ENCODE measurements at regions not wholly inside any gene's neighbourhood (a gene's known extent, or its start where the extent isn't known, plus 50 kb on each side); places are given as distances from the start of the nearest gene placed in this dataset.
"Not testable (repeated sequence)": the region's sequence is repeated elsewhere in the genome, so short reads cannot be mapped to it uniquely, and the experiment has no call there.

DNA sequence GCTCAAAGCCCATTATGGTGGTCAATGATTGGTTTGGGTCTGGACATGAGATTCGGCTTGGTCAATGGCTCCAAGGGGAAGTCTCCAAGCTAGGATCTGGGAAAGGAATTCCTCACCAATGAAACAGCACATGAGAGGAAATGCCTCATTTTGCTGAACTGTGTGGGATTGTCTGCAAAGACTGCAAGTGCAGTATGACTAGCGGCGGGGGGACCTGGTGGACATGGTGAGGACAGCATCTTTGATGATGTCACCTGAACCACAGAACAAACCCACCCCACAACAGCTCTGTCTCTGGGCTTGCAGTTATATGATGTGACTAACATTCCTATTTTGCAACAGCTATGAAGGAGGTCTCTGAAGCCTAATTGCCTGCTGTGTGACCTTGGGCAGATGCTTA lies 50.6 kb upstream of the NKD1 start:
- no peak overlapping the region for H3K27ac Mint-ChIP-seq
- peaks cover 2% of the 10 kb centered on the region for H3K9me3 Mint-ChIP-seq (ENCODE audit: low read depth)
- ATAC-seq (no peak), DNase-seq (no peak)
- H3K4me3 Mint-ChIP-seq: no peak overlapping the region
- no peaks in the 10 kb centered on the region for H3K36me3 Mint-ChIP-seq
- CTCF ChIA-PET: no interaction called here
- H3K4me1 Mint-ChIP-seq: no peaks in the 10 kb centered on the region
- H3K27me3 Mint-ChIP-seq: peaks cover 3% of the 10 kb centered on the region

DNA sequence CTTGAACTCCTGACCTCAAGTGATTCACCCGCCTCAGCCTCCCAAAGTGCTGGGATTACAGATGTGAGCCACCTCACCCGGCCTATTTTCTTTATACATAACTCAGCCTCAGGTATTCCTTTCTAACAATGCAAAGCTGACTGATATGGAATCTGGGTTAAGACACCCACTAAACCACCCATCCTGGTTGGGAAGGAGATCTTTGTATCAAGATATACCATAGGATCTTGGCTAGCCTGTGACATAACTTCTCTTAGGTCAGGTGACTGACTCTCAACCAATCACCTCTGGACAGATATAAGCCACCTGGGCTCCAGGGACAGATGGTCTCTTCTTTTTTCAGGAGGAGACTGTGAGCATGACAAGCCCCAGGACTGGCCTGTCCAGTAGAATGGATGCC lies 51.2 kb upstream of the NKD1 start:
- Mint-ChIP-seq H3K27me3 (peaks cover 3% of the 10 kb centered on the region), H3K4me1 (no peaks in the 10 kb centered on the region), H3K9me3 (ENCODE audit: low read depth) (peaks cover 2% of the 10 kb centered on the region), H3K36me3 (no peaks in the 10 kb centered on the region), H3K27ac (no peak overlapping the region), H3K4me3 (no peak overlapping the region)
- CTCF ChIA-PET: no interaction called here
- ATAC-seq (no peak), DNase-seq (no peak)

DNA sequence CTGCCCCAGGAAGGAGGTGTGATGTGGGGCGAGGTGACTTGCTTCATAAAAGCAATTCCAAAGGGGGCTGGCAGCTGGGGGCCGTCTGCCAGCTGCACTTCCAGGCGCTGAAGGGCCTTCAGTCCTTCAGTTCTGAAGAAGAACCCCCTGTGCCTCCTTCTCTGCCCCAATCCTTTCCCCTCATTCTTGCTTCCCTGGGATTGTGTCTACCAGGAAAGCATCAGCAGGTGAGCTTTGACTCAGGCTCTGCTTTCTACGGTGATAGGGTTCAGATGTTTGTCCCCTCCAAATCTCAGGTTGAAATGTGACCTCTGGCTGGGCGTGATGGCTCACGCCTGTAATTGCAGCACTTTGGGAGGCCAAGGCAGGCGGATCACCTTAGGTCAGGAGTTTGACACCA lies 52.5 kb upstream of the NKD1 start:
- Mint-ChIP-seq H3K4me1 (no peaks in the 10 kb centered on the region), H3K4me3 (no peak overlapping the region), H3K9me3 (ENCODE audit: low read depth) (peaks cover 2% of the 10 kb centered on the region), H3K27me3 (peaks cover 6% of the 10 kb centered on the region), H3K36me3 (no peaks in the 10 kb centered on the region), H3K27ac (no peak overlapping the region)
- CTCF ChIA-PET: no interaction called here
- no peak for DNase-seq
- no peak for ATAC-seq

DNA sequence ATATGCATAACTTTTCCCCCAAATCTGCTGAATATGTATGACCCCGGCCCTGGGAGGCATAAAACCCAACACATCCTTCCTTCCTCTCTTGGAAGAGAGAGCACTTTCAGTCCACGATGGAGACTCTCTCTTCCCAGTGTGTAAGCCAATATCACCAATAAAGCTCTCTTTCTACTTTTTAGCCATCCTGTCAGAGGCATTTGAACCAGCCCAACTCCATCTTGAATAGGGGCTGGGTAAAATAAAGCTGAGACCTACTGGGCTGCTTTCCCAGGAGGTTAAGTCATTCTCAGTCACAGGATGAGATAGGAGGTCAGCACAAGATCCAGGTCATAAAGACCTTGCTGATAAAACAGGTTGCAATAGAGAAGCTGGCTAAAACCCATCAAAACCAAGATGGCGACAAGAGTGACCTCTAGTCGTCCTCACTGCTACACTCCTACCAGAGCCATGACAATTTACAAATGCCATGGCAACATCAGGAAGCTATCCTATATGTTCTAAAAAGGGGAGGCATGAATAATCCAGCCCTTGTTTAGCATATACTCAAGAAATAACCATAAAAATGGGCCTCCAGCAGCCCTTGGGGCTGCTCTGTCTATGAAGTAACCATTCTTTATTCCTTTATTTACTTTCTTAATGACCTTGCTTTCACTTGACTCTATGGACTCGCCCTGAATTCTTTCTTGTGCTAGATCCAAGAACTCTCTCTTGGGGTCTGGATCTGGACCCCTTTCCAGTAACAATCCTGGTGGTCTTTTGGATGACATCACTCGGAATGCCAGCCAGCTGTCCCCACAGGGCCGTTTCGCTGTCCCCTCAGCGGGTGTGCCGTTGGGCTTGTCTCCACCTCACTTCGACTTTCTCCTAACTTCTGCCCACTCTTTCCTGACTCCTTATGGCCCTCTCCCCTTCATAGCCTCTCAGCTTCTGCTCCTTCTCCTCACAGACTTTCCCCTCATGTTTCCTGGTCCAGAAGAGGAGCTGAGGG lies 53.4 kb upstream of the NKD1 start:
- Mint-ChIP-seq H3K36me3 (no peaks in the 10 kb centered on the region), H3K9me3 (ENCODE audit: low read depth) (peaks cover 2% of the 10 kb centered on the region), H3K27me3 (peaks cover 8% of the 10 kb centered on the region), H3K4me3 (no peak overlapping the region), H3K27ac (no peak overlapping the region), H3K4me1 (no peaks in the 10 kb centered on the region)
- no peak for DNase-seq
- ATAC-seq: no peak
- CTCF ChIA-PET: interaction anchor here (1.0 kb wide), 1 partner anchor 13 kb away, joined by 4 read pairs; no protein-coding TSS in a partner anchor

DNA sequence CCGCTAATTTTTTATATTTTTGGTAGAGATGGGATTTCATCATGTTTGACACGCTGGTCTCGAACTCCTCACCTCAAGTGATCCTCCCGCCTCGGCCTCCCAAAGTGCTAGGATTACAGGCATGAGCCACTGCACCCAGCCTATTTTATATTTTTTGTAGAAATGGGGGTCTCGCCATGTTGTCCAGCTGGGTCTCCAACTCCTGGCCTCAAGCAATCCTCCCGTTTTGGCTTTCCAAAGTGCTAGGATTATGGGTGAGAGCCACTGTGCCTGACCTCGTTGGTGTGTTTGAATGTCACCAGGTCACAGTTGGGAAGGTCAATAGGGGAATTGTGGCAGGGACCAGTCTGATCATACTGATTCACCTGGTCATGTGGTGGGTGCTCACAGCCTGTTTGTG lies 56.7 kb upstream of the NKD1 start:
- no peak for ATAC-seq
- peaks cover 12% of the 10 kb centered on the region for H3K27me3 Mint-ChIP-seq
- CTCF ChIA-PET: no interaction called here
- DNase-seq: no peak
- H3K4me1 Mint-ChIP-seq: no peaks in the 10 kb centered on the region
- no peak overlapping the region for H3K27ac Mint-ChIP-seq
- no peaks in the 10 kb centered on the region for H3K9me3 Mint-ChIP-seq (ENCODE audit: low read depth)
- no peak overlapping the region for H3K4me3 Mint-ChIP-seq
- no peaks in the 10 kb centered on the region for H3K36me3 Mint-ChIP-seq

DNA sequence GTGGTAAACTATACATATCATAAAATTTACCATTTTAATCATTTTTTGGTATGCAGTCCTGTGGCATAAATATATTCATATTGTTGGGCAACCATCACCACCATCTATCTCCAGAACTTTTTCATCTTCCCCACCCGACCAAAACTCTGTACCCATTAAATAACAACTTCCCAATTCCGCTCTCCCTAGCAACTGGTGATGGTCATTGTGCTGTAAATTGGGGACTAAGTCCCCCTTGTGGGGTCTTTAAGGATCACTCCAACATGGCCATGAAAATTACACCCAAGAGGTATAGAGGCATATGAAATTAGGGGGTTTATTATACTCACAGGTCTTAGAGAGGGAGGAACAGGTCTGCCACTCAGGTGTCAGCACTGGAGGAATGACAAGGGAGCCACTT lies 57.4 kb upstream of the NKD1 start:
- ATAC-seq (no peak), DNase-seq (no peak)
- CTCF ChIA-PET: no interaction called here
- Mint-ChIP-seq H3K9me3 (ENCODE audit: low read depth) (no peaks in the 10 kb centered on the region), H3K4me1 (no peaks in the 10 kb centered on the region), H3K27ac (no peak overlapping the region), H3K27me3 (peaks cover 12% of the 10 kb centered on the region), H3K4me3 (no peak overlapping the region), H3K36me3 (no peaks in the 10 kb centered on the region)

DNA sequence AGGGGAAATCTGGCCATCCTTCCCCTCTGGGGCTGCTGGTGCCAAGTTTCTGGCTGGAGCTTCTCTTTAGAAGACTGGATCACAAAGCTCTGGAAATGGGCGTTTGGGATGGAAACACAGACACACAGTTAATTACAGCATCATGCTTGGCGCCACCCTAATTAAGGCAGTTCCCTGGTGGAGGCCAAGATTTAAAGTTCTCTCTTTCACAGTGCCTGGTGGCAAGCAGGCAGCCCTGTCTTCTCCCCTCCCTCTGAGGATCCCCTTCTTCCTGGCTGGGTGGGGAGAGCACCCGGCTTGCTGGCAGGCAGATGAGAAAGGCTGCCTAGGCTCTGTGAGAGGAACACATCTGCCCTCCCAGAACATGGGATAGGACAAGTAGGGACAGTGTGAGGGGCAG lies 59.0 kb upstream of the NKD1 start:
- Mint-ChIP-seq H3K4me3 (no peak overlapping the region), H3K4me1 (no peaks in the 10 kb centered on the region), H3K27me3 (peaks cover 17% of the 10 kb centered on the region), H3K36me3 (no peaks in the 10 kb centered on the region), H3K27ac (no peak overlapping the region), H3K9me3 (ENCODE audit: low read depth) (no peaks in the 10 kb centered on the region)
- CTCF ChIA-PET: no interaction called here
- ATAC-seq (no peak), DNase-seq (peak; percentile 11)

DNA sequence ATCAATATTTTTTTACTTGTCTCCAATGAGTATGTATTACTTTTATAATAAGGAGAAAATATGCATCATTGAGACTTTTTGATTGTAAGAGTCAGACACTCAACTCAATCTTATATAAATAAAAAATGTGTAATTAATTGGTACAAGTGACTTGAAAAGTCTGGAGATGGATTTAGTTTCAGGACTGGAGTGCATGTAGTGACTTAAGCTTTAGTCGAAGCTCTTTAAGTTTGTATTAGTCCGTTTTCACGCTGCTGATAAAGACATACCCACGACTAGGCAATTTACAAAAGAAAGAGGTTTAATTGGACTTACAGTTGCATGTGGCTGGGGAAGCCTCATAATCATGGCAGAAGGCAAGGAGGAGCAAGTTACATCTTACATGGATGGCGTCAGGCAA lies 60.7 kb upstream of the NKD1 start:
- ATAC-seq: no peak
- no peak overlapping the region for H3K27ac Mint-ChIP-seq

DNA sequence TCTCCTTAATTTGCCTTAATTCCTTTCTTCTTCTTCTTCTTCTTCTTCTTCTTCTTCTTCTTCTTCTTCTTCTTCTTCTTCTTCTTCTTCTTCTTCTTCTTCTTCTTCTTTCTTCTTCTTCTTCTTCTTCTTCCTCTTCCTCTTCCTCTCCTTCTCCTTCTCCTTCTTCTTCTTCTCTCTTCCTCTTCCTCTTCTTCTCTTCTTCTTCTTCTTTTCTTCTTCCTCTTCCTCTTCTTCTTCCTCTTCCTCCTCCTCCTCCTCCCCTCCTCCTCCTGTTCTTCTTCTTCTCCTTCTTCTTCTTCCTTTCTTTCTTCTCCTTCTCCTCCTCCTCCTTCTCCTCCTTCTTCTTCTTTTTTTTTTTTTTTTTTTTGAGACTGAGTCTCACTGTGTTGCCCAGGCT lies 62.0 kb upstream of the NKD1 start:
- H3K9me3 Mint-ChIP-seq (ENCODE audit: low read depth); H3K4me1 Mint-ChIP-seq; H3K27ac Mint-ChIP-seq; CTCF ChIA-PET; DNase-seq; H3K4me3 Mint-ChIP-seq; H3K36me3 Mint-ChIP-seq; ATAC-seq: not testable (repeated sequence)
- peaks cover 26% of the 10 kb centered on the region for H3K27me3 Mint-ChIP-seq

More for the DNA sequence above, 60.7 kb upstream of the NKD1 start:
- Mint-ChIP-seq H3K9me3 (ENCODE audit: low read depth) (no peaks in the 10 kb centered on the region), H3K4me3 (no peak overlapping the region), H3K27me3 (peaks cover 25% of the 10 kb centered on the region), H3K4me1 (no peaks in the 10 kb centered on the region), H3K36me3 (no peaks in the 10 kb centered on the region)
- CTCF ChIA-PET: no interaction called here
- no peak for DNase-seq

DNA sequence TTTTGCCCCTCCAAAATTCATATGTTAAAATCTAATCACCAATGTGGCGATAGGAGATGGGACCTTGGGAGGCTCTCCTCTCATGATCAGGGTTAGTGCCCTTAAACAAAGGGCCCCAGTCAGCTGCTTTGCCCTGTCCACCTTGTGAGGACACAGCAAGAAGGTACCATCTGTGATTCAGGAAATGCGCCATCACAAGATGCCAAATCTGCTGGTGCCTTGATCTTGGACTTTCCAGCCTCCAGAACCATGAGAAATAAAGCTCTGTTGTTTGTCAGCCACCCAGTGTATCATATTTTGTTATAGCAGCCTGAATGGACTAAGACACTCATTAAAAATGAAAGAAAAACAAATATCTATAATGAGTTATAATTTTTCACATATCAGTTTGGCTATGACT lies 63.0 kb upstream of the NKD1 start:
- CTCF ChIA-PET: no interaction called here
- H3K9me3 Mint-ChIP-seq (ENCODE audit: low read depth): no peaks in the 10 kb centered on the region
- ATAC-seq: no peak

DNA sequence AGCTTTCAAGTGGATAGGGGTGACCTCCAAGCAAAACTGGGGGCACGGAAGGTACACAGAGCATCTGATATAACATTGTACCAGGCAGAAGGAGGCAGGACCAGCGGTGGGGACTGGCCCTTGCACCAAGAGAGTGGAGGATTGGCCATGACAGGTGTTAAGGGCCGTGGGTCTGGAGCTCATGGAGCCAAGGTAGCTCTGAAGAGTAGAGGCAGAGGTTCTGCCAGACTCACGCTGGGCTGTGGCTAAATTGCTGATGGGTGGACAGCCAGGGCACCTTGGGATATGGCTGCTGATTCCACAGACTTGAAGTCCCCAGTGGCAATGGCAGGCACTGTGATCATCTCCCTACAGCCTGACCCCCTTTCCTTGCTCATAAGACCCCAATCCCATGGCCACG lies 65.9 kb upstream of the NKD1 start:
- Mint-ChIP-seq H3K36me3 (no peaks in the 10 kb centered on the region), H3K9me3 (ENCODE audit: low read depth) (no peaks in the 10 kb centered on the region), H3K27ac (no peak overlapping the region), H3K27me3 (peaks cover 23% of the 10 kb centered on the region), H3K4me3 (no peak overlapping the region), H3K4me1 (no peaks in the 10 kb centered on the region)
- DNase-seq (no peak), ATAC-seq (no peak)
- CTCF ChIA-PET: interaction anchor here (0.7 kb wide), 1 partner anchor 266 kb away, joined by 3 read pairs; no protein-coding TSS in a partner anchor

More for the DNA sequence above, 63.0 kb upstream of the NKD1 start:
- Mint-ChIP-seq H3K4me1 (no peaks in the 10 kb centered on the region), H3K27ac (no peak overlapping the region), H3K27me3 (peaks cover 26% of the 10 kb centered on the region), H3K36me3 (no peaks in the 10 kb centered on the region), H3K4me3 (no peak overlapping the region)
- no peak for DNase-seq

DNA sequence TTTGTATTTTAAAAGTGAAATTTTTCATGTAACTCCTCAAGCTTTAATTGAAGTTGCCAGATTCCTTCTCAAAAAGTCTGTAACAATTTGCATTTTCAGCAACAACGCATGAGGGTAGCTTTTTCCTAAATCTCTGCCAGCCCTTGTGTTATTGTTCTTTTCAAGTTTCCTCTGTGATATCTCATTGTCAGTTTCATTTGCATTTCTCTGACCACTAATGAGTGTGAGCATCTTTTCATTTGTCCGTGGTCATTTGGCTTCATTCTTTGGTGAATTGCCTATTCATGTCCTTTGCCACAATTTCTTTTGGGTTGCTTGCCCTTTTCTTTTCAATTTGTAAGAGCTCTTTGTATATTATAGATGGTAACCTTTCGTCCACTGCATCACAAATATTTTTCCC lies 68.0 kb upstream of the NKD1 start:
- Mint-ChIP-seq H3K4me1 (no peaks in the 10 kb centered on the region), H3K4me3 (no peak overlapping the region), H3K27me3 (peaks cover 22% of the 10 kb centered on the region), H3K36me3 (no peaks in the 10 kb centered on the region), H3K27ac (no peak overlapping the region), H3K9me3 (ENCODE audit: low read depth) (no peaks in the 10 kb centered on the region)
- CTCF ChIA-PET: interaction anchor here (1.2 kb wide), 1 partner anchor 53 kb away, joined by 4 read pairs; no protein-coding TSS in a partner anchor
- DNase-seq (no peak), ATAC-seq (no peak)

DNA sequence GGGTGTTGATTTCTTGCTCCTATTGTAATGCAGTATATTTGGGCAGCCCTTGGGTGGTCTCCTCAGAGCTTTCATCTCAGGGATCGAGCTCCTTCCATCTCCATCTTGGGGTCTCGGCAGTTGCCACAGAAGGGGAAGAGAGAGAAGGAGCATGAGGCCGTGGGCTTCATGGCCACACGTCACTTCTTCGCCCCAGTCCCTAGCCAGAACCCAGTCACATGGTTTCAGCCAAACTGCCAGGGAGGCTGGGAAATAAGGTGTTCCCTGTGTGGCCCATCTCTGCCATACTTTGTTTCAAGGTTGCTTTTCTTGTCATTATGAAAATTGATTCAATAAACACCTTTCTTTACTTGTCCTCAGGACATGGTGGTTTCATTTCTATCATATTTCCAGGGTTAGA lies 68.4 kb upstream of the NKD1 start:
- CTCF ChIA-PET: interaction anchor here (1.2 kb wide), 1 partner anchor 52 kb away, joined by 4 read pairs; no protein-coding TSS in a partner anchor
- no peak for DNase-seq
- Mint-ChIP-seq H3K27ac (no peak overlapping the region), H3K36me3 (no peaks in the 10 kb centered on the region), H3K9me3 (ENCODE audit: low read depth) (no peaks in the 10 kb centered on the region), H3K4me3 (no peak overlapping the region), H3K27me3 (peaks cover 17% of the 10 kb centered on the region), H3K4me1 (no peaks in the 10 kb centered on the region)
- ATAC-seq: no peak

DNA sequence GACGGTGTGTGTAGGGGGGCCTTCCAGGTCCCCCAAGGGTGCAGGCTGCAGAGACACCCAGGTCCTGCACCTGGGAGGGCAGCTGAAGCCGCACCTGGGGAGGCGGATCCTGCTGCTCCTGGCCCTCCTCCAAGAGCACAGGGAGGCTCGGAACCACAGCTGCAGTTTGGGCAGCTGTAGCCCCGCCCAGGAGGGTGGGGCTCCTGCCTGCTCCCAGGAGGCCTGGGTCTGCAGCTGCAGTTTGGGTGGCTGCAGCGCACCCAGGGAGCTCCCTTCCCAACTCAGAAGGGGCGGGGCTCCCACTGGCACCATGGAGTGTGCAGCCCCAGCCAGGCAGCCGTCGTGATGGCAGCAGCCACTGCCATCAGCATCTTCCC lies 69.4 kb upstream of the NKD1 start:
- Mint-ChIP-seq H3K9me3 (ENCODE audit: low read depth) (no peaks in the 10 kb centered on the region), H3K27me3 (peaks cover 15% of the 10 kb centered on the region), H3K4me1 (peaks cover 5% of the 10 kb centered on the region), H3K4me3 (no peak overlapping the region), H3K36me3 (no peaks in the 10 kb centered on the region), H3K27ac (no peak overlapping the region)
- DNase-seq (no peak), ATAC-seq (no peak)
- CTCF ChIA-PET: no interaction called here

Measured in activated CD8-positive, alpha-beta memory T cell treated with anti-CD3 and anti-CD28 coated beads, Interleukin-2, amount 10 ng/mL, durations not matched to agents 7 days and 5 days (primary cell).